ENCODE measurements at regions not wholly inside any gene's neighbourhood (a gene's known extent, or its start where the extent isn't known, plus 50 kb on each side); places are given as distances from the start of the nearest gene placed in this dataset.

DNA sequence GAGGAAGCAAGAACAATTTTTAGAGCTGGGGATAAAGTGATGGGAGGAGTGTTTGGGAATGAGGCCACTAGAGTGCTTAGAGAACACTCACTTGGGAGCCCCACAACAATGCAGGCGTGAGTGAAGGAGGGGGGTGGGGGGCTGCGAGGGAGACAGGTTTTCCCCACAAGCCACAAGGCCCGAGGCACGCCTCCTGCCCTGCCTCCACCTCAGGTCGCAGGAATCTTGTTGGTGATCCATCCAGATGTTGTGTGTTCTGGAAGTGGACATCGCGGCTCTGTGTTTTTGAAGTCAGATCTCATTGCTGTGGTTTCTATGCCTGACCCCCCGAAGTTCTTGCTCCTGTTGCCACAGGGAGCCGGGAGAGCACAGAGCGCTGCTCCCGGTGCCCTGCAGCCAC, 178.0 kb upstream of the BMPER start:
- no peak for DNase-seq (ENCODE audit: low read depth, low spot score)

DNA sequence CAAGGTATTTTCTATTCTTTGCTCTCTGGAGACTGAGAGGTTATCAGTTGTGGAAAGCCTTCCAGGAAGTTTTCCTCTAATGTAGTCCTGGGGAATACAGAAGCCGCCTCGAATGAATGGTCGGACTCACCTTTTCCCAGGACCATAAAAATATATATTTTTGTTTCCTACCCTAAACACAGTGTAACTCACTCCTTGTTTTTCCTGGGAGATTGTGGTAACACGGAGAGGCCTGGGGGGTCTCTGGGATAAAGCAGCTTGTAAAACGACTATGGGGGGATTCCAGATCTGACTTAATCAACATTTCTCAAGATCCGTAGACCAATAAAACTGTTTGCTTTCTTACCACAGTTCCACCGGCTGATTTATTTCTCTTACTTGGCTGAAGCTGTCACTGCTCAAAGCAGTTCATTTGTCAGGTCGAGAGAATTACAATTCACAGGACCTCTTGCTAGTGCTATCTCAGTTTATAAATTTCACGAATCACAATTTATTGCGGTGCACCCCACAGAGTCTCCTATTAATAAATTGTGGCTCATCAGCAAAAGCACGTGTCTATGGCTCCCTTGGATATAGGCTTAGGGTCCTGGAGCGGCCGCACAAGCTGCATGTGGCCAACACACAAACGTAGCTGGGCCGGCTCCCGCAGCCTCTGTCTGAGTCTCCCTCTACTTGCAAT, 176.3 kb upstream of the BMPER start:
- no peak for DNase-seq (ENCODE audit: low read depth, low spot score)

GRCh38 chr7:33729726-33730125, 175.6 kb upstream of the BMPER start:
- no peak for DNase-seq (ENCODE audit: low read depth, low spot score)

- no peak for DNase-seq (ENCODE audit: low read depth, low spot score)
Observed at GRCh38 chr7:33730958-33731357, 174.4 kb upstream of the BMPER start.

DNA sequence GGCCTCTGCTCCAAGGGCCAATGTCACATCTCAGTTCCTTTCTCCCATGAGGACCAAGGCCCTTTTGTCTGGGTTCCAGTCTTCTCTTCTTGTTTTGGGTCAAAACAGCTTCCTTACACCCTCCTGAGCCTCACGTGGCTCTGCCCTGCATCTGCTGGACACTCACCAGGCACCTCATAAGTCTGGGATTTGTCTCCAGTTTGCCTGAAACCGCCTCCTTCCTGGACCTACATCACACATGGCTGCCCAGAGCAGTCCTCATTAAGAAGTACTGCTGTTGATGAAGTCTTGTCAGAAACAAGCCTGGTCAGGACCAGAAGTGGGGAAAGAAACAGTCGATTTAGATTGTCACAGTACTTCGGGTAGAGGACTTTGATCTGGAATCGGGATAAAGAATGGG, 173.4 kb upstream of the BMPER start:
- DNase-seq (ENCODE audit: low read depth, low spot score), result no peak

DNA sequence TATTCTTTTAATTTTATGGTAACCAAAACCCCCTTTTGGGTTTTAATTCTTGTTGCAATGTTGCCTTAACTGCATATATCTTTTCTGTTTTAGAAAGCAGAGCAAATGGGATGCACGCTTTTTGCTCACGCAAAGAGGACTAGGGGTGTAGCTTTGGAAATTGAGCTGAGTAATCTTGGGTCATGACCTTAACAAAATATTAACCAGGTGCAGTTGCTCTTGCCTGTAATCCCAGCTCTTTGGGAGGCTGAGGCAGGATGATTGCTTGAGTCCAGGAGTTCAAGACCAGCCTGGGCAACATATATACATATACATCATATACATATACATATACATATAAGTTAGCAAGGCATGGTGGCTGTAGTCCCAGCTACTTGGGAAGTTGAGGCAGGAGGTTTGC, 172.9 kb upstream of the BMPER start:
- DNase-seq (ENCODE audit: low read depth, low spot score), result no peak

DNA sequence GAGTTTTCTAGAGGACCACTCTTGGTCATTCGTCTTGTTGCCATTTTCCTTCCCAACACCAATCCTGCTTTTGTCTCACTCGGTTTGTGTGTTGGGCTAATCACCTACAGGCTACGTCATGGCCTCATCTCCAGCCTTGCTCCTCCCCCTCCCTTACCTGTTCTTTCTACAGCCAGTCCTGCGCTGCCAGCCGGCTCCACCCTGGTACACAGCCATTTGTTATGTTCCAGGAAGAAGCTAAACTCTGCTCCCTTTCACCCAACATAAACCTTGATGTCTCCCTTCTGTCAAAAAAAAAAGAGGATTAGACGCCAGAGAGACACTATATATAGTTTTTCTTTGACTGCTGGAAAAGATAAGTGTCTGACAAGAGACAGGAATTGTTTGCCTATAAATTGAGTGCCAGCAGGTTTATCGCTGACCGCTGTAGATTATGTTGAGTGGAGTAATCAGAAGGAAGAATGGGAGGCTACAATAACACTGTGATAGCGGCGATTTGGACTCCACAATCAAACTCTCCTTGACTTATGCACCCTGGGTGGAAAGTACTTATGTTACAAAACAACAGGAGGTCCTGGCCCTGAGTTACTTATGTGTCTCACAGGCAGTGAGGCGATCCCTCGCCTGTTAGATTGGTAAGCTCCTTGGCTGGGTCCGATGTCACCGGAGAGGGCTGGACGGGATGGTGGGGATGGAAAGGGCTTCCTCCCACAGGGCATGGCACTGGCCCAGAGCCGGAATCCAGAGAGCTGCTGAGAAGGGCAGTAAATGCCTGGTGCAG, 171.3 kb upstream of the BMPER start:
- DNase-seq (ENCODE audit: low read depth, low spot score), result no peak

- DNase-seq (ENCODE audit: low read depth, low spot score), result no peak
Observed at GRCh38 chr7:33735403-33735802, 169.9 kb upstream of the BMPER start.

DNA sequence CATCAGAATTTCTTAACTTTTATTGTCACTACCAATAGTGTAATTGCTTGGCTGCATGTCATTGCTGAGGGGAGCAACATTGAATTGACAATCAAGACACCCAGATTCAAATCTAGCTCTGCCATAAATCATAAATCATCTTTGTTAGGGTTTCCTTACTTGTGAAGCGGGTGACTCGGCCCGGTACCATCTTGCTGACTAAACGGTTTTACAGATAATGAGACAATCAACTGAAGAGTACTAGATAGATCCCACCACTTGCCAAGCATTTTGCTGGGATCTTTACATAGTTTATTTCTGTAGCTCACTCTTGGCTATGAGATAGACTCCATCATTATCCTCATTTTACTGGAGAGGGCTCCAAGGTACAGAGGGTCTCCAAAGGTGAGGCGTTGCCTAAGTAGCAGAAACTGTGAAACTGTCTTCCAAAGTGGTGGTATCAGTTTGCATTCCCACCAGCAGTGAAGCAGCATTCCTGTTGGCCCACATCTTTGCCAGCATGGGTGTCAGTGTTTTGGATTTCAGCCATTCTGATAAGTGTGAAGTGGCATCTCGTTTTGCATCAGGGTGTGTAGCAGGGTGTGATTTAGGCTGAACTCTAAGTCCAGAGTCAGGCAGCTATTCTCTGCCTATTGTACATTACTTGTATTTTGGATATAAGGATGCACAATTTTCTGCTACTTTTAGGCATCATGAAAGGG, 168.7 kb upstream of the BMPER start:
- no peak for DNase-seq (ENCODE audit: low read depth, low spot score)

- DNase-seq (ENCODE audit: low read depth, low spot score), result no peak
Observed at GRCh38 chr7:33738260-33738935, 166.9 kb upstream of the BMPER start.

- DNase-seq (ENCODE audit: low read depth, low spot score), result no peak
Observed at GRCh38 chr7:33739286-33739685, 166.1 kb upstream of the BMPER start.

GRCh38 chr7:33742521-33742920, 162.8 kb upstream of the BMPER start:
- DNase-seq (ENCODE audit: low read depth, low spot score), result no peak

GRCh38 chr7:33742999-33743587, 162.2 kb upstream of the BMPER start:
- no peak for DNase-seq (ENCODE audit: low read depth, low spot score)

DNA sequence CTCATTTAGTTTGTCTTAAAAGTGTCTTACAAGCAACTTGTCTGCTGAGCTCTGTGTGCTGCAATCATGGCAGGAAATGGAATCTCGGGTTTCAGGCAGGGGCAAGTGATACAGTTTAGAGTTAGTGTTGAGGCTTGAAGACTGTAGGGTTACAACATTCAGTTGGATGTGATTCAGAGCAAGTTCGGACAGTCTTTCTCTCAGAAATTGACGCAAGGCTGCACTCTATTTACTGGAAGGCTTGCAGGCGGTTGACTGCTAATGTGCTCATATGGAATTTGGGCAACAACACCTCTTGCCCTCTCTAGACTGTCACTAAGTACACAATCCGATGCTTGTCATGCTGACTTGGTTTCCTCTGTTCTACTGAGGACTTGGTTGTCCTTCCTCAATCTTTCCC, 161.7 kb upstream of the BMPER start:
- DNase-seq (ENCODE audit: low read depth, low spot score), result no peak

GRCh38 chr7:33744293-33745075, 160.9 kb upstream of the BMPER start:
- DNase-seq (ENCODE audit: low read depth, low spot score), result no peak

- DNase-seq (ENCODE audit: low read depth, low spot score), result no peak
Observed at GRCh38 chr7:33745934-33746333, 159.4 kb upstream of the BMPER start.

- DNase-seq (ENCODE audit: low read depth, low spot score), result no peak
Observed at GRCh38 chr7:33748793-33749192, 156.5 kb upstream of the BMPER start.

DNA sequence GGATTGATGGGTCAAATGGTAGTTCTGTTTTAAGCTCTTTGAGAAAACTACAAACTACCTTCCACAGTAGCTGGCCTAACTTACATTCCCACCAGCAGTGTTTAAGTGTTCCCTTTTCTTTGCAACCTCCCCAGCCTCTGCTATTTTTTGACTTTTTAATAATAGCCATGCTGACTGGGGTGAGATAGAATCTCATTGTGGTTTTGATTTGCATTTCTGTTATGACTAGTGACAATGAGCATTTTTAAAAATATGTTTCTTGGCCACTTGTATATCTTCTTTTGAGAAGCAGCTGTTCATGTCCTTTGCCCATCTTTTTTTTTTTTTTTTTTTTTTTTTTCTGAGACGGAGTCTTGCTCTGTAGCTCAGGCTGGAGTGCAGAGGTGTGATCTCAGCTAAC, 155.2 kb upstream of the BMPER start:
- no peak for DNase-seq (ENCODE audit: low read depth, low spot score)

DNA sequence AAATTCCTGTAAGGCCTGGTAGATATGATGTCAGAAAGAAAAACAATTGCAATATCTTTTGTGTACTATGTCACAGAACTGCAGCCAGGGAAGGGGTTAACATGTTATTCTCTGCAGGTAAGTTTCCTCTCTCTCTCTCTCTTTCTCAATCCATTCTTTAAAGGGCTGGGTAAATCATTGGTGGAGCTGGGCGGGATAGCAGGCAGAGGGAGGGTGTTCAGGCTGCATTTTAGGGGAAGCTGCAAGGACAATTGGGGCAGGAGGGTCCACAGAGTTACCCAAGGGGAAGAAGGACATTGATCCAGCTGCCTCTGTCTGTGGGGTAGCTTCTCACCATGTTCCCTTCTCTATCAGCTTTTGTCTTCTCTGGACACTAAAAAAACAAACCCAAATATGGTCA, 153.9 kb upstream of the BMPER start:
- DNase-seq (ENCODE audit: low read depth, low spot score), result no peak

- no peak for DNase-seq (ENCODE audit: low read depth, low spot score)
Observed at GRCh38 chr7:33753881-33754525, 151.3 kb upstream of the BMPER start.

Measured in brain pericyte (primary cell).